PC-3 (cell line): ENCODE measurements at regions not wholly inside any gene's neighbourhood (a gene's known extent, or its start where the extent isn't known, plus 50 kb on each side); places are given as distances from the start of the nearest gene placed in this dataset.

Experiments used
- ATAC-seq: fragments of 200-7000 bp; cut with Tn5 transposase; 2 replicates; pipeline ENCODE4 v1.9.1; 2020; ENCODE audit warnings: mild to moderate bottlenecking, moderate library complexity
- BruUV-seq: library from RNA; stranded (reverse); fragments of 400-500 nt; replicated peaks from 2 replicates; lab custom pipeline; 2021; lab: Mats Ljungman, UMichigan
- CTCF ChIA-PET: fragments of 300-600 bp; sonication (Branson Sonifier 250); formaldehyde crosslinking; loops from one replicate; lab custom pipeline; 2022; ENCODE audit warnings: antibody characterized with exemption; lab: Charles Lee
- POLR2A ChIA-PET: fragments of 300-600 bp; sonication (Branson Sonifier 250); formaldehyde crosslinking; loops from one replicate; lab custom pipeline; 2022; ENCODE audit warnings: antibody characterized with exemption; ENCODE audit not compliant: unreplicated experiment; lab: Charles Lee
- DNase-seq: peaks from one replicate; pipeline ENCODE4 v3.0.0-alpha.2; 2015
- H2AFZ ChIP-seq: fragments of 300-600 bp; sonication (generic); 2 replicates; pipeline ENCODE4 v1.6.0; 2016; ENCODE audit warnings: antibody characterized with exemption, low read length
- H3F3A ChIP-seq: fragments of 300-600 bp; sonication (generic); one replicate; pipeline ENCODE4 v1.6.0; 2017; ENCODE audit warnings: antibody characterized with exemption, low read length, control low read depth, mild to moderate bottlenecking; ENCODE audit not compliant: unreplicated experiment
- H3K27ac ChIP-seq: fragments of 300-600 bp; sonication (generic); 2 replicates; pipeline ENCODE4 v1.5.1; 2016; ENCODE audit warnings: mild to moderate bottlenecking, low read length
- H3K27me3 ChIP-seq: fragments of 300-600 bp; sonication (generic); 2 replicates; pipeline ENCODE4 v1.6.1; 2016; ENCODE audit warnings: low read length, mixed read lengths
- H3K36me3 ChIP-seq: fragments of 300-600 bp; sonication (generic); 2 replicates; pipeline ENCODE4 v1.6.1; 2016; ENCODE audit warnings: low read depth, mixed run types, low read length, mixed read lengths
- H3K4me1 ChIP-seq: fragments of 300-600 bp; sonication (generic); 2 replicates; pipeline ENCODE4 v1.5.1; 2016; ENCODE audit warnings: low read length; ENCODE audit not compliant: insufficient read depth
- H3K4me2 ChIP-seq: fragments of 300-600 bp; sonication (generic); 2 replicates; pipeline ENCODE4 v1.6.0; 2016; ENCODE audit warnings: low read length
- H3K4me3 ChIP-seq: fragments of 300-600 bp; sonication (generic); 2 replicates; pipeline ENCODE4 v1.5.1; 2016; ENCODE audit warnings: mild to moderate bottlenecking, low read length, mixed read lengths
- H3K79me2 ChIP-seq: fragments of 300-600 bp; sonication (generic); 2 replicates; pipeline ENCODE4 v1.6.1; 2017; ENCODE audit warnings: low read length, mixed read lengths
- H3K9ac ChIP-seq: fragments of 300-600 bp; sonication (generic); 2 replicates; pipeline ENCODE4 v1.6.0; 2016; ENCODE audit warnings: mild to moderate bottlenecking, low read length
- H3K9me2 ChIP-seq: fragments of 300-600 bp; sonication (generic); replicated peaks from 2 replicates; pipeline ENCODE4 v1.6.1; 2016; ENCODE audit warnings: mixed run types, low read length, mixed read lengths
- H3K9me3 ChIP-seq: fragments of 300-600 bp; sonication (generic); 2 replicates; pipeline ENCODE4 v1.6.1; 2016; ENCODE audit warnings: low read length, mixed read lengths
- H4K20me1 ChIP-seq: fragments of 300-600 bp; sonication (generic); 2 replicates; pipeline ENCODE4 v1.6.1; 2016; ENCODE audit warnings: low read length, mixed read lengths
- EZH2 ChIP-seq: fragments of 300-600 bp; sonication (generic); IDR thresholded peaks from one replicate; pipeline ENCODE4 v1.6.1; 2017; ENCODE audit warnings: antibody characterized with exemption, mild to moderate bottlenecking, low read length; ENCODE audit not compliant: unreplicated experiment
- EZH2phosphoT487 ChIP-seq: fragments of 300-600 bp; sonication (generic); IDR thresholded peaks from 2 replicates; pipeline ENCODE4 v1.6.1; 2018; ENCODE audit warnings: mild to moderate bottlenecking, antibody characterized with exemption, low read length, borderline replicate concordance
- intact Hi-C: fragments of 100-400 bp; cut with micrococcal nuclease; formaldehyde crosslinking; loops from 2 replicates; pipeline ENCODE4 v1.9.0; 2023
- TF ChIP-seq, protein P1 (sequence below): fragments of 300-600 bp; sonication (generic); conservative IDR thresholded peaks from 2 replicates; pipeline ENCODE4 v1.5.1; 2017; ENCODE audit warnings: antibody characterized with exemption, low read depth, mild to moderate bottlenecking, low read length

GRCh38 chr15:87732976-87733375 is 523.6 kb downstream of the NTRK3 start:
- Histone ChIP-seq H3K9ac (no peak overlapping the region), H3K9me2 (no peaks in the 10 kb centered on the region), H3K4me3 (no peak overlapping the region), H3K27me3 (no peaks in the 10 kb centered on the region), H3K4me1 (no peaks in the 10 kb centered on the region), H2AFZ (no peak overlapping the region), H4K20me1 (no peaks in the 10 kb centered on the region), H3F3A (no peaks in the 10 kb centered on the region), H3K79me2 (no peaks in the 10 kb centered on the region), H3K27ac (no peak overlapping the region), H3K4me2 (no peak overlapping the region), H3K9me3 (no peaks in the 10 kb centered on the region), H3K36me3 (no peaks in the 10 kb centered on the region)
- intact Hi-C loops: no loop called here
- no TSS peak for BruUV-seq
- DNase-seq: no peak
- no peak for ATAC-seq
- ChIA-PET POLR2A (no interaction called here), CTCF (no interaction called here)
- TF ChIP-seq EZH2phosphoT487 (no peak), EZH2 (no peak)
- TF ChIP-seq, protein P1, sequence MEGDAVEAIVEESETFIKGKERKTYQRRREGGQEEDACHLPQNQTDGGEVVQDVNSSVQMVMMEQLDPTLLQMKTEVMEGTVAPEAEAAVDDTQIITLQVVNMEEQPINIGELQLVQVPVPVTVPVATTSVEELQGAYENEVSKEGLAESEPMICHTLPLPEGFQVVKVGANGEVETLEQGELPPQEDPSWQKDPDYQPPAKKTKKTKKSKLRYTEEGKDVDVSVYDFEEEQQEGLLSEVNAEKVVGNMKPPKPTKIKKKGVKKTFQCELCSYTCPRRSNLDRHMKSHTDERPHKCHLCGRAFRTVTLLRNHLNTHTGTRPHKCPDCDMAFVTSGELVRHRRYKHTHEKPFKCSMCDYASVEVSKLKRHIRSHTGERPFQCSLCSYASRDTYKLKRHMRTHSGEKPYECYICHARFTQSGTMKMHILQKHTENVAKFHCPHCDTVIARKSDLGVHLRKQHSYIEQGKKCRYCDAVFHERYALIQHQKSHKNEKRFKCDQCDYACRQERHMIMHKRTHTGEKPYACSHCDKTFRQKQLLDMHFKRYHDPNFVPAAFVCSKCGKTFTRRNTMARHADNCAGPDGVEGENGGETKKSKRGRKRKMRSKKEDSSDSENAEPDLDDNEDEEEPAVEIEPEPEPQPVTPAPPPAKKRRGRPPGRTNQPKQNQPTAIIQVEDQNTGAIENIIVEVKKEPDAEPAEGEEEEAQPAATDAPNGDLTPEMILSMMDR: no peak

DNA sequence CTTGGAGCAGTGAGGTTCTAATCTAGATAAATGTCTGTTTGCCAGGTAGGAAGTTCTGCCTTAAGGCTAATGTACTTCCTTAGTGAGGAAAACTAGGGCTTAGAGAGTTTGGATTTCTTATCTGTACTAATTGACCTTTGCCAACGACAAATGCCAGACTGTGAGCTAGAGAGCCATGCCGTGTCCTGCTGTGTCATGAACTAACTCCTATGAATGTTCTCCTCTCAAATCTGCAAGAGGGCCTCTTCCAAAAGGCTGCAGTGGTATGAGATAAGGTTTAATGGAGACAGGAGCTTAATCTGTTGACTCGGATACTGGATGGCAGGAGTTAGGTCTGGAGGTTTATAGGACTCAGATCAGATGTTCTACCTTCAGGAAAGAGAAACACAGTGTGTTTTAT is 524.9 kb downstream of the NTRK3 start:
- Histone ChIP-seq H3K27me3 (no peaks in the 10 kb centered on the region), H3K9ac (no peak overlapping the region), H3K4me3 (no peak overlapping the region), H3K9me2 (no peaks in the 10 kb centered on the region), H3K27ac (no peak overlapping the region), H3K79me2 (no peaks in the 10 kb centered on the region), H3K4me2 (no peak overlapping the region), H3K9me3 (no peaks in the 10 kb centered on the region), H3K4me1 (no peaks in the 10 kb centered on the region), H3F3A (no peaks in the 10 kb centered on the region), H2AFZ (no peak overlapping the region), H4K20me1 (no peaks in the 10 kb centered on the region), H3K36me3 (no peaks in the 10 kb centered on the region)
- intact Hi-C loops: no loop called here
- POLR2A ChIA-PET: no interaction called here
- TF ChIP-seq, protein P1: no peak
- no peak for TF ChIP-seq EZH2
- ATAC-seq (no peak), DNase-seq (no peak)
- BruUV-seq: no TSS peak
- CTCF ChIA-PET: no interaction called here

DNA sequence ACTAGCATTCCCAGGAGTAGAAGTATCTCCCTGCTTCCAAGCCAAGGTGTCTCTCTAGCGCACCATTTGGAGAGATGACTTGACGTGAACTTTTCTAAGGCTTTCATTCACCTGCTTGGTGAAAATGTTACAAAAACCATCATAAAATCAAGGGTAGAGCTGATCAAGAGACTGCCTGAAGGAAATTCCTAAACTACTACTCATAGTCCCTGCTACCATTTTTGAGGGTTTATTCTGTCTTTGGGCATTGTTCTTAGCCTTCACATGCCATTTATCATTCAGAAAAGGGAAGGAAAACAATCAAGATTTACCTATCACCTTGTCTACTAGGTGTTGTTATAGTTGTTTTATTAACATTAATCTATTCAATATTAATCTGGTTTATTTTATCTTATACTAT is 525.8 kb downstream of the NTRK3 start:
- intact Hi-C loops: no loop called here
- Histone ChIP-seq H3K9me3 (no peaks in the 10 kb centered on the region), H3K4me3 (no peak overlapping the region), H3F3A (no peaks in the 10 kb centered on the region), H3K36me3 (no peaks in the 10 kb centered on the region), H4K20me1 (no peaks in the 10 kb centered on the region), H3K9ac (no peak overlapping the region), H3K4me1 (no peaks in the 10 kb centered on the region), H2AFZ (no peak overlapping the region), H3K9me2 (no peaks in the 10 kb centered on the region), H3K27me3 (no peaks in the 10 kb centered on the region), H3K79me2 (no peaks in the 10 kb centered on the region), H3K27ac (no peak overlapping the region), H3K4me2 (no peak overlapping the region)
- TF ChIP-seq EZH2 (no peak), EZH2phosphoT487 (no peak)
- TF ChIP-seq, protein P1: no peak
- no TSS peak for BruUV-seq
- ChIA-PET POLR2A (no interaction called here), CTCF (no interaction called here)
- DNase-seq: no peak
- no peak for ATAC-seq
